ENCODE measurements at regions not wholly inside any gene's neighbourhood (a gene's known extent, or its start where the extent isn't known, plus 50 kb on each side); places are given as distances from the start of the nearest gene placed in this dataset.

DNA sequence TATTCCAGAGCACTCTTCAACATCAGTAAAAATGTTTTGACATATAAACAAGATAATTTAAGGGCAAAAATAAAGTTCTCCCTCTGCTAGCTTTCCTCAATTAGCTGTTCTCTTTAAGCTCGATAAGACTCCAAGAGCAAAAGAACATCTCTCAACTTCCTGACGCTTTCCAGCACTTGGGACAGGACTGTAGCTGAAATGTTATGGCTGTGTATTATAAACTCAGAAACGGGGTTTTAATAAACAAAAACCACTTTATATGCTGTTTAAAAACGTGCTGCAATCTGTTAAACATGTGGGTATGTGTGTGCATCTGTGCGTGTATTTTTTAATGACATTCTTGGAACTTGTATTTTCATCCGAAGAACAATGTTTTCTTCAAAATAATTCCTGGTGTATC is 71.5 kb upstream of the RGS2 start:
- H2AK5ac ChIP-seq (ENCODE audit: low read depth, low read length), result no peak overlapping the region
- FAIRE-seq (no peak), DNase-seq (ENCODE audit: low read depth in 1 of 2, low spot score in 2 of 2) (no peak)
- ChIA-PET CTCF (ENCODE audit: partially characterized antibody) (interaction anchor here (0.6 to 0.8 kb wide), 3 partner anchors 60 to 264 kb away, joined by 3 to 4 read pairs (median 3); no protein-coding TSS in a partner anchor), POLR2A (ENCODE audit: partially characterized antibody) (no interaction called here)
- H4K20me1 ChIP-seq (replicated peaks in 1 of 2; ENCODE audit: control insufficient read depth in 1 of 2, insufficient read depth in 2 of 2, low read length in 2 of 2), result no peaks in the 10 kb centered on the region
- peaks cover 2% of the 10 kb centered on the region; the same call in 1 of the 2 replicates for H3K23me2 ChIP-seq (ENCODE audit: low read depth, low read length)
- no peak overlapping the region for H2BK20ac ChIP-seq (ENCODE audit: low read length)
- no peak overlapping the region for H4K8ac ChIP-seq (ENCODE audit: extremely low read depth, insufficient read depth, low read length)
- no peak overlapping the region for H3K23ac ChIP-seq (ENCODE audit: insufficient read length)
- H3K14ac ChIP-seq (ENCODE audit: insufficient read length), result no peak overlapping the region
- no peak overlapping the region for H3K4me2 ChIP-seq (ENCODE audit: insufficient read depth in 1 of 2, low read depth in 2 of 2, low read length in 2 of 2)
- H3K79me1 ChIP-seq (ENCODE audit: low read depth, low read length), result no peaks in the 10 kb centered on the region
- WGBS, 2 experiments (ENCODE audit: extremely low coverage in 1 of 2, insufficient coverage in 1 of 2, insufficient read length in 1 of 2, insufficient replicate concordance in 2 of 2, low coverage in 1 of 2, low lambda C conversion rate in 2 of 2, missing lambda C conversion rate in 1 of 2), result 86% methylated on average over 6 of the region's 6 CpGs; no CpG with 5 or more reads in 1 of the 2 experiments
- no peak overlapping the region for H4K5ac ChIP-seq (ENCODE audit: insufficient read length, low read depth, low read length)
- no peak overlapping the region for H3K27ac ChIP-seq (ENCODE audit: low read depth, low read length)
- no peak overlapping the region for H3K4ac ChIP-seq (replicated peaks; ENCODE audit: insufficient read length, low read depth, low read length)
- H4K91ac ChIP-seq (replicated peaks; ENCODE audit: insufficient read length, low read length), result no peak overlapping the region
- no peak overlapping the region for H3K18ac ChIP-seq (ENCODE audit: extremely low read depth, low read length)
- no peak overlapping the region for H2BK12ac ChIP-seq (ENCODE audit: low read depth, low read length)
- no peaks in the 10 kb centered on the region for H3K79me2 ChIP-seq (ENCODE audit: control insufficient read depth in 1 of 2, insufficient read depth in 2 of 2, low read length in 2 of 2)
- no peak overlapping the region for H3K56ac ChIP-seq (replicated peaks; ENCODE audit: insufficient read length, low read depth, low read length)
- no peak overlapping the region for H3K9ac ChIP-seq (replicated peaks in 1 of 4; ENCODE audit: extremely low read depth in 1 of 4, low read depth in 3 of 4, low read length in 3 of 4)
- no peak overlapping the region for H3K4me3 ChIP-seq (ENCODE audit: extremely low read depth in 1 of 4, insufficient read depth in 2 of 4, low read depth in 3 of 4, low read length in 4 of 4)
- no peaks in the 10 kb centered on the region for H3K36me3 ChIP-seq (ENCODE audit: control insufficient read depth in 2 of 4, insufficient read depth in 4 of 4, low read length in 3 of 4)
- no peak overlapping the region for H2AFZ ChIP-seq (ENCODE audit: low read length)
- H3K27me3 ChIP-seq (replicated peaks in 1 of 4; ENCODE audit: control insufficient read depth in 3 of 4, extremely low read depth in 1 of 4, insufficient read depth in 3 of 4, low read length in 3 of 4), result no peaks in the 10 kb centered on the region
- H3K4me1 ChIP-seq (replicated peaks in 1 of 4; ENCODE audit: control insufficient read depth in 3 of 4, insufficient read depth in 4 of 4, low read length in 3 of 4), result no peaks in the 10 kb centered on the region
- H3K9me3 ChIP-seq (ENCODE audit: insufficient read depth in 2 of 2, low read depth in 1 of 2, low read length in 1 of 2), result no peaks in the 10 kb centered on the region
- H2BK5ac ChIP-seq (ENCODE audit: low read depth, low read length), result no peak overlapping the region
- no peak overlapping the region for H2BK120ac ChIP-seq (replicated peaks; ENCODE audit: low read depth, low read length)
- no peak overlapping the region for H2BK15ac ChIP-seq (ENCODE audit: low read length)
- TF ChIP-seq KDM1A (IDR thresholded peaks at IDR 0.05; ENCODE audit: borderline replicate concordance, low read length), result no peak
- TF ChIP-seq SP2 (IDR thresholded peaks at IDR 0.05; ENCODE audit: low read length), result no peak
- no peak for TF ChIP-seq BACH1 (IDR thresholded peaks at IDR 0.05; ENCODE audit: low read length)
- TF ChIP-seq CHD1 (IDR thresholded peaks at IDR 0.05; ENCODE audit: low read depth, low read length), result no peak
- no peak for TF ChIP-seq CBX5 (IDR thresholded peaks at IDR 0.05; ENCODE audit: low read depth, low read length)
- TF ChIP-seq, protein P1, sequence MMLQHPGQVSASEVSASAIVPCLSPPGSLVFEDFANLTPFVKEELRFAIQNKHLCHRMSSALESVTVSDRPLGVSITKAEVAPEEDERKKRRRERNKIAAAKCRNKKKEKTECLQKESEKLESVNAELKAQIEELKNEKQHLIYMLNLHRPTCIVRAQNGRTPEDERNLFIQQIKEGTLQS (IDR thresholded peaks at IDR 0.05; ENCODE audit: insufficient read depth, low read depth, low read length), result no peak
- no peak for TF ChIP-seq CHD2 (IDR thresholded peaks at IDR 0.05; ENCODE audit: low read length)
- no peak for TF ChIP-seq CREB1 (IDR thresholded peaks at IDR 0.05)

Data from H1 (cell line).